Mucosa of descending colon (tissue), 3 donors: ENCODE measurements at regions not wholly inside any gene's neighbourhood (a gene's known extent, or its start where the extent isn't known, plus 50 kb on each side); places are given as distances from the start of the nearest gene placed in this dataset.

Experiments used
- ATAC-seq: fragments of 200-7000 bp; cut with Tn5 transposase; one replicate; pipeline ENCODE4 v1.9.1; 2020; ENCODE audit warnings: mild to moderate bottlenecking, moderate library complexity
- DNase-seq, 3 donors: peaks; one replicate each; pipeline ENCODE4 v3.0.0-alpha.2; 2020
- H3K36me3 ChIP-seq: fragments of 200-600 bp; one replicate; pipeline ENCODE4 v1.8.0; 2021; ENCODE audit warnings: low read depth, mild to moderate bottlenecking
- H3K4me1 ChIP-seq: fragments of 200-600 bp; one replicate; pipeline ENCODE4 v1.8.0; 2021; ENCODE audit warnings: low read depth, mild to moderate bottlenecking
- H3K4me3 ChIP-seq: fragments of 200-600 bp; one replicate; pipeline ENCODE4 v1.8.0; 2021; ENCODE audit warnings: mild to moderate bottlenecking
- H3K9me3 ChIP-seq: fragments of 200-600 bp; one replicate; pipeline ENCODE4 v1.8.0; 2021; ENCODE audit warnings: mild to moderate bottlenecking
- intact Hi-C, 2 donors: fragments of 100-400 bp; cut with DNase I in 1 of 2; cut with micrococcal nuclease in 1 of 2; formaldehyde crosslinking; loops; one replicate each; pipeline versions ENCODE4 v1.11.0 to v1.11.1; 2022; cut with DNase I, micrococcal nuclease
- TF ChIP-seq, protein P1 (sequence below): fragments of 200-600 bp; IDR thresholded peaks from one replicate; pipeline ENCODE4 v1.8.0; 2022; ENCODE audit warnings: antibody characterized with exemption, mild to moderate bottlenecking
- donor health status: DM: no; HTN: no; CAD: no; lungs with moderate emphysema.
- donor health status: DM: no; HTN: no; CAD: no.
- donor health status: DM: no; HTN: yes; CAD: no.

GRCh38 chr13:102974317-102975087, 91.7 kb downstream of the SLC10A2 start:
- intact Hi-C loops = no loop called here
- Histone ChIP-seq H3K9me3 (no peaks in the 10 kb centered on the region), H3K4me3 (no peak overlapping the region), H3K4me1 (no peaks in the 10 kb centered on the region), H3K36me3 (no peaks in the 10 kb centered on the region)
- TF ChIP-seq, protein P1, sequence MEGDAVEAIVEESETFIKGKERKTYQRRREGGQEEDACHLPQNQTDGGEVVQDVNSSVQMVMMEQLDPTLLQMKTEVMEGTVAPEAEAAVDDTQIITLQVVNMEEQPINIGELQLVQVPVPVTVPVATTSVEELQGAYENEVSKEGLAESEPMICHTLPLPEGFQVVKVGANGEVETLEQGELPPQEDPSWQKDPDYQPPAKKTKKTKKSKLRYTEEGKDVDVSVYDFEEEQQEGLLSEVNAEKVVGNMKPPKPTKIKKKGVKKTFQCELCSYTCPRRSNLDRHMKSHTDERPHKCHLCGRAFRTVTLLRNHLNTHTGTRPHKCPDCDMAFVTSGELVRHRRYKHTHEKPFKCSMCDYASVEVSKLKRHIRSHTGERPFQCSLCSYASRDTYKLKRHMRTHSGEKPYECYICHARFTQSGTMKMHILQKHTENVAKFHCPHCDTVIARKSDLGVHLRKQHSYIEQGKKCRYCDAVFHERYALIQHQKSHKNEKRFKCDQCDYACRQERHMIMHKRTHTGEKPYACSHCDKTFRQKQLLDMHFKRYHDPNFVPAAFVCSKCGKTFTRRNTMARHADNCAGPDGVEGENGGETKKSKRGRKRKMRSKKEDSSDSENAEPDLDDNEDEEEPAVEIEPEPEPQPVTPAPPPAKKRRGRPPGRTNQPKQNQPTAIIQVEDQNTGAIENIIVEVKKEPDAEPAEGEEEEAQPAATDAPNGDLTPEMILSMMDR = no peak
- no peak for ATAC-seq
- DNase-seq = no peak

GRCh38 chr13:102972191-102972590, 94.0 kb downstream of the SLC10A2 start:
- TF ChIP-seq, protein P1 = no peak

GRCh38 chr13:102970542-102970941, 95.7 kb downstream of the SLC10A2 start:
- Histone ChIP-seq H3K9me3 (no peaks in the 10 kb centered on the region), H3K4me1 (no peaks in the 10 kb centered on the region), H3K4me3 (no peak overlapping the region), H3K36me3 (no peaks in the 10 kb centered on the region)
- DNase-seq (no peak), ATAC-seq (no peak)
- TF ChIP-seq, protein P1 = no peak
- intact Hi-C loops = no loop called here

More at GRCh38 chr13:102972191-102972590, 94.0 kb downstream of the SLC10A2 start:
- no peak for DNase-seq
- no peaks in the 10 kb centered on the region for H3K4me1 ChIP-seq
- no peak for ATAC-seq
- H3K4me3 ChIP-seq = no peak overlapping the region
- intact Hi-C loops = no loop called here
- H3K36me3 ChIP-seq = no peaks in the 10 kb centered on the region
- H3K9me3 ChIP-seq = no peaks in the 10 kb centered on the region

DNA sequence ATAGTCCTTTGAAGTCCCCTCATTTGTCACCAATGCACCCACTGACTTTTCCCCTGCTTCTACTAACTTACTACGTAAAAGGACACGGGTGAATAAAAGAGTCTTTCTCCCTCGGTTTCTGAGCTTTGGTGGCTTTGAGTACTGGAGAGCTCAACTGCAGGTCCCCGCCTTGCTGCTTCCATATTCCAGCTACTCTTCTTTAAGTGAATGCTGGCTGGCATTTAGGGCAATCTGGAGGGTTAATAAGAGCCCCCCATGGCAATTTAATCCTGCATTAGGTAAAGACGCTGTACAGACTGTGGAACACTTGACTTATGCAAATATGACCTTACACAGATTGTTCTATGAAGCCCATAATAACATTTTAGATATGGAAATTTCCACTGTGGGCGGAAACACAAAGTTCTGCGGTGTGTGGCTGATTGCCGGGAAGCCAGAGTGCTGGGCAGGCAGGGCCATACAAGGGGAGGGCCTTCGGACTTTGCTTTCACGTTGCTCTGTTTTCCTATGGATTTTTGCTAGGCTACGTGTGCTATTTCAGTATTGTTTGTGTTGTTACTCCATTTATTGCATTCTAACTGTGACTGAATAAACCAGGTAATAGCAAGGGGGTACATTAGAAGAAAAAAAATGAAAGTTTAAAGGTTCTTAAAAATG, 97.5 kb downstream of the SLC10A2 start:
- DNase-seq (no peak), ATAC-seq (no peak)
- intact Hi-C loops = no loop called here
- Histone ChIP-seq H3K4me3 (no peak overlapping the region), H3K9me3 (no peaks in the 10 kb centered on the region), H3K4me1 (no peaks in the 10 kb centered on the region), H3K36me3 (no peaks in the 10 kb centered on the region)
- TF ChIP-seq, protein P1 = no peak

GRCh38 chr13:102965802-102966201, 100.4 kb downstream of the SLC10A2 start:
- Histone ChIP-seq H3K4me1 (no peaks in the 10 kb centered on the region), H3K4me3 (no peak overlapping the region), H3K9me3 (no peaks in the 10 kb centered on the region), H3K36me3 (no peaks in the 10 kb centered on the region)
- DNase-seq (no peak), ATAC-seq (no peak)
- TF ChIP-seq, protein P1 = no peak
- intact Hi-C loops = no loop called here
